Activated CD4-positive, alpha-beta T cell treated with anti-CD3 and anti-CD28 coated beads, Interleukin-2, amount 50 U/mL, for 4 hours (primary cell): ENCODE measurements at regions not wholly inside any gene's neighbourhood (a gene's known extent, or its start where the extent isn't known, plus 50 kb on each side); places are given as distances from the start of the nearest gene placed in this dataset.

ENCODE experiments used
- DNase-seq, 2 experiments: peaks; one replicate each; pipeline ENCODE4 v3.0.0-alpha.2; 2020

DNA sequence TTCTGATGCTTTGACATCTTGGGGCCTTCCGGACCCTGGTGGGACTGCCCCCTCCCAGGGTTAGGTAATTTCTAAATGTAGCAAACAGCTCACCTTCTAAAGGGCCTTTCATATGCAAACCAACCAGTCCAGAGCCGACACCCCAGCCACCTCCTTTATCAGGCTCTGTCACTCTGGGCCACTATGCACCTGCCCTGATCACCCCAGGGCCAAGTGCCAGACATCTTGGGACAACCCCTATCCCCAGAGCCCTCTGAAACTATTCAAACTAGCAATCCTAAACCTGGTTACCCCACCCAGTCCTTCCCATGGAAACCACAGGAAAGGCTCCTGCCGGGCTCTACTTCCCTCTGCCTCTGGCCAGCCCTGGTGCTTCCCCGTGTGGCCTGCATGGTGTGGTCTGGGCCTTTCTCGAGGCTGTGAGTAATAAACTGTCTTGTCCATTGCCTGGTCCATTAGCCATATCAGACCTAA is 91.2 kb upstream of the TNRC6C start:
- no peak for DNase-seq

DNA sequence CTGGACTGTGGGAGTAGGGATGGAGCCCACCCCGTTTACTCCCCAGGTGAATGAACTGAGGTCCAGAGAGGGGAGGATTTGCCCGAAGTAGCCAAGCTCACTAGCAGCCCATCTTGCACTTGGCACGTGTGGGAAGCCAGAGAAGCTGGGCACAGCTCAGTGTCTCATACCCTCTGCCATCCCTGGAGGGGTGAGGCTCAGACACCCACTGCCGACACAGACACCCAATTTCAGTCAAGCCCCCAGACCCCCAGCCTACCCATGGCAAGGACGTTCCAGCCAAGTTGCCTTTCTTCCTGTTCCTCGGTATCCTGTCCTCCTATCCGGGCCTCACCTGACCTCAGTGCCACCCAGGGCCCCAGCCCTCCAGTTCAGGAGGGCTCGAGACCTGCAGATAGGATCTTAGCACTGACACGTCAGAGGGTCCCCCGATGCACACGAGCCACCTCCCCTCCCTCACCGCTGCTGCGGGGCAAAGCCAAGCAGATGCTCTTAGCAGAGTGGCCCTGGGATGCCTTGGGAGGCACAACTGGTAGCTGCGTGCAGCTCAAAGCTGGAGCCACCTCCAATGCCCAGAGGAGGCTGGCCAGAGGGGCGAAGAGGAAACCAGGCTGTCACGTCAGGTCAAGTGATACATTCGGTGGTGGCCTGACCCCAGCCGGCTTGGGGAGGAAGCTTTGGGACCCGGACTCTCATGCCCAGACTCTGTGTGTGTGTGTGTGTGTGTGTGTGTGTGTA is 90.4 kb upstream of the TNRC6C start:
- DNase-seq = no peak

DNA sequence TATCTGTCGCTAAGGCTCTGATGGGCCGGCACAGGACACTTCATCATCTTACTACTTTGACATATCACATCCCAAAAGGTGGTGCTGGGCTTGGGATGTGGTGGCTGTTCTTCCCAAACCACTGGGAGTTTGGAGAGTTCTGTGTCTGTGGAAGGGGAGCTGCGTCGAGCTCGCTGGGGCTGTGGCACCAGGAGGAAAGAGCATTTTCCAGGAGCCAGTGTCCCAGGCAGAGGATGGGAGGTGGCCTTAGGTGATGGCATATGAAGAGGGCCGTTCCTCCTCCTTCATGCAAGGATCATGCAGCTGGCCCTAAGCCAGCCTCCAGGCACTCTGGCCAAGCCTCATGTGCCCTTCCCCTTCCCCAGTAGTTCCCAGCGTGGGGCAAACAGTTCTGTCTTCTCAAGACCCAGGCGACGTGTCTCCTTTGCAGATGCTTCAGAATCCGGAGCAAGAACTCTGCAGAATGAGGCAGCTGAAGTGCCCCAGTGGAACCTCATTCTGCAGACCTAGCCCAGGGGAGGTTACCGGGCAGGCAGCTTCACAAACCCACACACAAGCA is 89.4 kb upstream of the TNRC6C start:
- no peak for DNase-seq

DNA sequence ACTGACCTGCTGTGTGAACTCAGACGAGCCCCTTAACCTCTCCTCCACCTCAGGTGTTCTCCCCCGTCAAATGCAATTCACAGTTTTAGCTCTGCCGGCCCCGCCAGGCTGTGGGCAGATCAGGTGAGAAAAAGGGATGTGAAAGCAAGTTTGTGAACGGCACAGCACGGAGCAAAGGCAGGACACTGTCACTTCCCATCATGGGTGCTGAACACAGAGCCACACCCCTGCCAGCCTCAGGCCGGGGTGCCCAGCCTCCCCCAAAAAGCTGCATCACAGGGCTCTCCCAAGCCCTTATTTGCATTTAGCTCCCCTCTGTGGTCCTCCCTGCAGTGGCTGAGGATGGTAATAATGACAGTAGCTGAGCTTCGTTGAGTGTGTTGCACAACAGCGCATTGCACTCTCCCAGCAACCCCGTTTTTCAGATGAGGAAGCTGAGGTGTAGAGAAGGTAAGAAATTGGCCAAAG is 88.8 kb upstream of the TNRC6C start:
- DNase-seq = no peak

DNA sequence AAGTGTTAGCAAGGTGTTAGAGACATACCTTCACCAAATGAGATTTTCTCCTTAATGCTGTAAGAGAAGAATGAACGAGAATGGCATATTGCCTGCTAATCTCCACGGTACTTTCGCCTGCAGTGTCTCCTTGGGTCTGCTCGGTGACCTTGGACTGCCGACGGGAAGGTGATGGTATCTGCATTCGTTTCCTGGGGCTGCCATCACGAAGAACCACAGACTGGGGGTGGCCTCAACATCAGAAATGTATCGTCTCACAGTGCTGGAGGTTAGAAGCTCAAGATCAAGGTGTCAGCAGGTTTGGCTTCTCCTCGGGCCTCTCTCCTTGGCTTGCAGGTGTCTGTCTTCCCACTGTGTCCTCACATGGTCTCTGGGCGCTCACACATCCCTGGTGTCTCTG is 86.3 kb upstream of the TNRC6C start:
- no peak for DNase-seq

DNA sequence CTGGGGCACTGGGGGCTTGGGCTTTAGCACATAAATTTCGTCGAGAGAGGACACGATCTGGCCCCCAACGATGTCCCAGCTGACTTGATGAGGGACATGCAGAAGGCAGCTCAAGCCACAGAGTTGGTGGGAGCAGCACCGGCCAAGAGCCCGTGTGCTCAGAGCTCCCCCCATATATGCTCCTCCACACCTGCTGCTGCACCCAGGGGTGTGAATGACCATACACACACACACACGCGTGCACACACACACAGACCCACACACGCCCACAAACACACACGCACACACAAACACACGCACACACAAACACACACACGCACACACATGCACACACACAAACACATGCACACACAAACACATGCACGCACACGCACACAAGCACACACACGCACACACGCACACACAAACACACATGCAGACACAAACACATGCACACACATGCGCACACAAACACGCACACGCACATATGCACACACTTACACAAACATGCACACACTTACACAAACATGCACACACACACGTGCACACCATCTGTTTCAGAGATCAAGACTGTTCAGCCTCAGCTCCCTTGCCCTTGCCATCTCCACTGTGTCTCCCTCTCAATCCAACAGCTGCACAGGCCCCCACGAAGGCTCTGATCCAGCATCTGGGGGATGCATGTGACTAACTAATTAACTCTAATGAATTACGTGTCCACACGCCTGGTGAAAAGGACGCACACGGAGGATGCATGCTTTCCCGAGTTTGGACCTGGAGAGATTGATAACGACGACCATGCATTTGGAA is 85.6 kb upstream of the TNRC6C start:
- DNase-seq = no peak

DNA sequence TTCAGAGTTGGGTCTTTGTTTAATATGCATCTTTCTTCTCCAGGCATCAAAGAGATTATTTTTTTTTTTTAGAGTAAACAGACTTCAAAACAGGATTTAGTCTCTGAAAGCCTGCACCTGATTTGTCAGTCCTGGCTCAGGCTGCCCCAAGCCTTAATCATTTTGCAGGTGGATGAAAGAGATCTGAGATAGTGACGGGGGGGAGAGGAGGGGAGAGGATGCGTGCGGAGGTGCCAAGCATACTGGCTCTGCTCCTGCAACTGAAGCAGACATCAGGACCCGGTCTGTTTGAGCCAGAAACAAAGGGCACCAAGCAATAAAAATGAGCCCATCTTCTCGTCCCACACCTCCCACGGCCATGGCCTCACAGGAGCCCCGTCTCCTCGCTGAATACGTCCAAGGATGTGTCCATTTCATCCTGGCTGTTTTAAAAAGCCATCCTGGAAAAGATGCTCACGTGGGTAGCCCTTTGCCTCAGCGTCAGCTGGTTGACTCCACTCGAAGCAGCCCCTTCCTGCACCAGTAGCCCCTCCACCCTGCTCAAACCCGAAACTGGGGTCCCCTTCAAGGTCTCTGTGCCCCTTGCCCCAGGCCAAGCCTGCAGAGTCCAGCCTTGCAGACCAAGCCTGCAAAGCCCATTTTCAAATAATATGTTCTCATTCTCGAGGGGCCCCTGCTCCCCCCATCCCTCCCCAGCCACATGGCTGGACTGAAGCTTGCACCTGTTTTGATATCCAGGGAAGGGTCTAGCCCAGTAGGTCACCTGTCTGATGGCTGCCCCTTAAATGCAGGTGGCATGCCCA is 84.8 kb upstream of the TNRC6C start:
- no peak for DNase-seq

DNA sequence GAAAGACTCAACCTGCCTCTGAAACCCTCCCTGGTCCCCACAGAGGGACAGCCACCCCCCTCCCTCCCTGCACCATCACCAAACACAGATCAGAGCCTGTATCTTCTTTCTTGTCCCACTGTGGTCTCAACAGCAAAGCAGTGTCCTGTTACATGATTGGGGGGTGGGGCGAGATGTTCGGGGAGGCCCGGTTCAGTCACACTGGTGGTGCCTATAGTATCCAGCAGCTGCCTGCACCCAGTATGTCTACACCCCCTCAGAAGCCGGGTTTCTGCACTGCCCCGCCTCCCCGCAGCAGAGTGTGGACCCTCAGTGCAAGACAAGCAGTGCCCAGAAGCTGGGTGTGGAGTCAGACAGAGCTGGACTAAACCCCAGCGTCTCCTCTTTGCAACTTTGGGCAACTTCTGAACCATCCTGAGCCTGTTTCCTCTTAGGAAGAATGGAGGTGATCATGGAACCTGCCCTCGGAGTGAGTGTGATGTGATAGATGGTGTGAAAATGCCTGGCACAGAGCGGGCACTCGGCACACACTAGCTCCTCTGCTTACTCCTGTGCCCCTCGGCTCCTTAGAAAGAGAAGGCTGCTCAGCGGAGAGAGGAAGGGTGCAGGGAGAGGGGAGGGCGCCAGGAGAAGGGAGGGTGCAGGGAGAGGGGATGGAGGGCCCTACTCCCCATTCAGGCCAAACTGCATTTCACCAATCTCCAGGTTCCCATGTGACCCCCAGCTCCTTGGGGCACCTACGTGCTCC is 84.0 kb upstream of the TNRC6C start:
- no peak for DNase-seq

DNA sequence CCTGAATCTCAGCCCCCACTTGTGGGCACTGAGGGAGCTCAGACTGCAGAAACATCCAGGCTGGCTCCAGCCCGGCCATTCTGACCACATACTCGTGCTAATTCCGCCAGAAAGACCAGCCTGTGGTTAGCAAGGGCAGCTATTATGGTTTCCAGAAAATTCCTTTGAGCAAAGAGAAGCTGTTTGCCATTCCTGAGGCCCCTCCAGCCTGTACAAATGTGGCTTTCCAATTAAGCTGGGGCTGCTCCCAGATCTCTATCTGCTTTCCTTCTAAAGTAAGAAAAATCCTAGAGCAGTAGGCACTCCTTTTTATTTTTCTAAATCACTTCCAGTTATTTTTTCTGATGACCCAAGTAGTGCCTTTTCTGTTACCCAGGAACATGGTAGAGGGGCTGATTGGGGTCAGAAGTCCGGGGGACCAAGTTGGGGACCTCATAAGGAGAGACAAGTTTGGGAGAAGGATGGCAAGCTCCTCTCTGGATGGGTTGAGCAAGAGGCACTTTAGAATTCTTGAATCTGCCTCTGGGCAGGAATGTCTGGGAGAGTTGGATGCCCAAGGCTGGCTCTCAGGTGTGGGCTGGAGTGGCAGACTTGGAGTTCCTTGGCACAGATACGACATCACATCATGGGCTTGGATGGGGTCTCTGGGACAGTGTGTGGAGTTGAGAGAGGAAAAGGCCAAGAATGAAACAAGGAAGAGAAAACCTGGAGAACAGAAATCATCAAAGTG is 83.3 kb upstream of the TNRC6C start:
- no peak for DNase-seq

DNA sequence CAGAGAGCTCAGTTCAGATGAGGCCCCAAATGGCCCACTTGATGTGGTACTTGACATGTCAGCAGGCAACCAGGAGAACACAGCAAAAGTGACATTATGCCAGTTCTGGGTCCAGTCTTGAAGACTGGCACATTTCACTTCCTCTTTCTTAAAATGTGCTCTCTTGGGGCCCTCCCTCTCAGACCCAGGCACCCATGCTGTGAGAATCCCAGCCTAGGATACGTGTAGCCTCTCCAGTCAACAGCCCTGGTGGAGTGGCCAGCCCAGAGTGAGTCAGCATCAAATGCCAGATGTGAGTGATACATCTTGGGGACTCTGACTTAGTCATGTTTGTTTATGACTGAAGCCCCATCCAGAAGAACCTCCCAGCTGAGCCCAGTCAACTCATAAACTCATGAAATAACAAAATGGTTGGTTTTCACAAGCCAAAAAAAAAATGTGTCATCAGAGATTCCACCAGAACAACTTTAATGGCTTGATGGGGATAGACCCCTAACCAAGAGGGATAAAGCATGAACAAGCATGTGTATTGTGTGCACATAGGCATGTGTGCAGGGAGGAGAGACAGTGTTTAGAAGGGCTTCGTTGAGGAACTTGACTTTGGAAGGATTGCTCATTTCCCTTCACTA is 82.5 kb upstream of the TNRC6C start:
- DNase-seq = no peak

DNA sequence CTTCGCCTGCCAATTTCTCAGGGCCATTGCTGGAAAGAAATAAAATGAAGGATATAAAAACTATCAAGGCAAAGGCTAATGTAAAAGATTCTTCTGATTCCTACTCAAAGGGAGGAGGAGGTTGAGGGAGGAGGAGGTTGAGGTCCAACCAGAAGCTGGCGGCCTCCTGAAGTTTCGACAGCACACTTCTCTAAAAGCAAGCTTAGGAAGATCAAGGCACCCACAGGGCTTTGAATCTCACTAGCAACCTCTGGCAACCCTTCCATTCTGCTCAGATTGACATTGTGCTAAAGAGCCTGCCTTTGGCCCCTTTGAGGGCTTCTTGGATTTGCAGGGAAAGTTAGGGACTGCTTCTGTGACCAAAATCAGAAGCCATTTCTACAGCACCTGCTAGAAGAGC is 81.5 kb upstream of the TNRC6C start:
- no peak for DNase-seq

DNA sequence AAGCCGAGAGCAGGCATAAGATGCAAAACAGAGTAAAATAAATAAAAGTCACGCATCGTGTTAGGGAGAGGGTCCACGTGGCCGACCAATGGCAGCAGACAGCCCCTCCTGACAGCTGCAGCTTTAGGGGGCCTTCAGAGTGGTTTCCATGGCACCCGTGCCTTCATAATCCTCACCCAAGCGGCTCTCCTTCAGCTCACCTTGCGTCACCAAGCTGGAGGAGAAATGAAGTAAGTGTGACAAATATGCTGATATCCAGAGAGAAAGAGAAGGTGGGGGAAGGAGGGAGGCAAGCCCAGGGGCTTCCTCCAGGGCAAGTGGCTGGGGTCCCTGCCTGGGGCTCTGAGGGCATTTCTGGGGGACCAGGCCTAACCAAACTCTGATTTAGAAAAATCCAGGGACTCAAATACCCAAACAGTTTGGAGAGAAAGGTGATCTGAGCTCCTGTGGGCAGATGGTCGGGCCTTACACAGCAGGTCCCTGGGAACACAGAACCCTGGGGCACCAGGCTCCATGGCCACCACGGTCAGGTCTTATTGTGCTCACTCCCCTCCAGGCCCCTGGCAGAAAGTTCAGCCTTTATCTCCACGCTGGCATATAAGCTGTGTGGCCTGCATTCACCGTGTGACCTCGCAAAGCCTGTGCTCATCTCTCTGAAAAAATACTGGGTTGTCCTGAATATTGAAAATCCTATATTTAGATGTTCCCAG is 80.7 kb upstream of the TNRC6C start:
- no peak for DNase-seq

DNA sequence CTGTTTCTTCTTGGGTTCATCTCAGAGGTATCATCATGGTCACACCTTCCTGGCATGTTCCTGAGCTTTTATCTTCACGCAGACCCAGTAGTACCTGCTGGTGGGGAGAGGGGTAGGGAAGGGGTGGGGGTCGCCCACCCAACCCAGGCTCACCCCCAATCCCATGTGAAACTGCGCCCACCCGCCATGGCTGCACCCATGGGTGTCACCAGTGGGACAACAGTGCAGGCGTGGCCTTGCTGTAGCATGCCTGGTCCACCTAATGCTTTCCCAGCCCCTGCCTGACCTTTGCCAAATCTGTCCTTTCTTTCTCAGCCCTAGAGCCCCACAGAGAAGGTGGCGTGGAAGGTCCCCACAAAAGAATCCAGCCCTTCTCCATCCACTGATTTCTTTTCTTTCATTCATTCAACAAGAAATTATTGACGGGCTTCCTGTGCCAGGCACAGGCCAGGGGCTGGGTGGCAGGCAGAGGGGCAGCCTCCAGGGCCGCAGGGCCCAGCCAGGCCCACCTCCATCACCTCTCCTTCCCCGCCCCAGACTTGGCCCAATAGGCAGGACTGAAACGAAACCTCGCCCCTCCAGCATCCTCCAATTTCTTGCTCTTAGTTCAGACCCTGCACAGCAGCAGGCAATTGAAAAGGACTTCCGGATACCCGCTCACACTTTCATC is 79.1 kb upstream of the TNRC6C start:
- no peak for DNase-seq

DNA sequence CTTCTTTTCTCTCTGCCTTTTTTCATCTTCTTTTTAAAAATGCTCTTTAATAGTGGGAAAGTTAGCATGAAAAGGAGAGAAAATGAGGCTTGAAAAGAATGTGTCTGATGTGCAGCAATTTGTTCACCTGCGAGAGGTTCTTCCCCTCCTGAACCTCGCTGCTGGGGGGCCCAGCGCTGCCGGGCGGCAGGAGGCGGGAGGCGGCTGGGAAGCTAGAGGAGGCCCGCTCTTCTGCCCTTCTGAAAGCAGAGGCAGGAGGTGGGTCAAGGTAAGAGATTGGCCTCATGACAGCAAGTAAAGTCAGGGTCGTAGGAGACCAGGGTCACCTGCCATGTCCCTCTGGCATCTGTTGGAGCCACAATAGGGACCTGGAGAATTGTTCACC is 78.6 kb upstream of the TNRC6C start:
- DNase-seq = no peak

DNA sequence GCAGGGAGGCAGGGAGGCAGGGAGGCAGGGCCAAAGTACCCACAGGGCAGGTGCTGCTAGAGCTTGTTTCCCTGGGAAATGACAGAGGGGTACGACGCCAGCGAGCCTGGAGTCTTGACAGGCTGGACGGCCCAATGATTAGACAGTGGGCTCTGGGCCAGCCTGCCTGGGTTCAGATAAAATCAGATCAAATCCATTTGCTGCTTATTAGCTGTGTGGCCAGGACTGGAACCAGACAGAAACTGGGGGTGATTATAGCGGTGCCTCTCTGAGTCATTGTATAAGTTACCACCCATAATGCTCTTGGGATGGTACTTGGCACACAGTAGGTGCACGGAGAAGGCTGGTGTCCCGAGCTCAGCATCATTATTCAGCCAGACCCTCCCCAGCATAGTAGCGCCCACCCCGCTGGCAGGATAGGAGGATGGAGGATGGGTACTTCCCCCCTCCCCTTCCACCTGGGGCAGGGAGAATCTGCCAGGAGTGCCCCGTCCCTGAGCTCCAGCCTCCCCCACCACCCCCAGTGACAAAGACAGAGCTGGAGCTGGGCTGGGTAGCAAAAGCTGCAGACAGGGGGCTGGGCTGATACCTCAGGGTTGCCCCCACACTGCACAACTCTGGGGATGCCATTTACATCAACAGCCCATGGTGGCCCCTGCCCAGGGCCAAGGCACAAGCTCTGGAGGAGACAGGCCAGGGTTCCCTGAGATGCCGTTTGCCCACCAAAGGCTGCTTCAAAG is 77.6 kb upstream of the TNRC6C start:
- no peak for DNase-seq

DNA sequence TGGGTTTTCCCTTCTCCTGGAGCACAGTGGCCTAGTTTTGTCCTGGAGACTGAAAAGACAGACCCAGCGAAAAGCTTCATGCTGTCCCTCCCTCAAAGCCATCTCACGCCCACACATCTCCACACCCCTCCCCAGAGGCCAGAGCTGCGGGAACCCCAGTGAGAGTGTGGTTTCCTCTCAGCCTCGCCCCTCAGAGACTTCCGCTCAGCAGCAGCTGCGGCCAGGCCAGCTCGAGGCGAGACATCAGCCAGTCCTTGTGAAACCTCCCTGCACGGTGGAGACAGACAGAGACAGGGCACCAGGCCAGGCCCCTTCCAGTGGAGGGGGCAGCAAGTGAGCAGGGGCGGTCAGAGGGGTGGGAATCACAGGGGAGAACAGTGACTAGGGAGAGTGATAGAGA is 77.0 kb upstream of the TNRC6C start:
- DNase-seq = peak; percentile 31 to 39

DNA sequence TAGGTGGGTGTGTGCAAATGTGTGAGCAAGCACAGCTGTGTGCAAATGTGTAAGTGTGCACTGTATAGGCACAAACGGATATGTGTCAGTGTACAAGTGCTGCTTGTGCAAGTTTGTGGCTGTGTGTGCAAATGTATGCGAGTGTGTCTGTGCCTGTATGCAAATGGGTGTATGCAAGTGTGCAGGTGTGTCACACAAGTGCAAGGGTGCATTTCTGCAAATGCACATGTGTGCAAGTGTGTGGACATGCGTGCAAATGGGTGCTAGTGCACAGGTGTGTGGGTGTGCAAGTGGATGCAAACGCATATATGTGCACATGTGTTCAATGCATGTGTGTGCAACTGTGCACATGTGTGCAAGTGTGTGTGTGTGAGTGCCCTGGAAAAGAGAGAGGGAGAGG is 76.5 kb upstream of the TNRC6C start:
- DNase-seq = no peak

DNA sequence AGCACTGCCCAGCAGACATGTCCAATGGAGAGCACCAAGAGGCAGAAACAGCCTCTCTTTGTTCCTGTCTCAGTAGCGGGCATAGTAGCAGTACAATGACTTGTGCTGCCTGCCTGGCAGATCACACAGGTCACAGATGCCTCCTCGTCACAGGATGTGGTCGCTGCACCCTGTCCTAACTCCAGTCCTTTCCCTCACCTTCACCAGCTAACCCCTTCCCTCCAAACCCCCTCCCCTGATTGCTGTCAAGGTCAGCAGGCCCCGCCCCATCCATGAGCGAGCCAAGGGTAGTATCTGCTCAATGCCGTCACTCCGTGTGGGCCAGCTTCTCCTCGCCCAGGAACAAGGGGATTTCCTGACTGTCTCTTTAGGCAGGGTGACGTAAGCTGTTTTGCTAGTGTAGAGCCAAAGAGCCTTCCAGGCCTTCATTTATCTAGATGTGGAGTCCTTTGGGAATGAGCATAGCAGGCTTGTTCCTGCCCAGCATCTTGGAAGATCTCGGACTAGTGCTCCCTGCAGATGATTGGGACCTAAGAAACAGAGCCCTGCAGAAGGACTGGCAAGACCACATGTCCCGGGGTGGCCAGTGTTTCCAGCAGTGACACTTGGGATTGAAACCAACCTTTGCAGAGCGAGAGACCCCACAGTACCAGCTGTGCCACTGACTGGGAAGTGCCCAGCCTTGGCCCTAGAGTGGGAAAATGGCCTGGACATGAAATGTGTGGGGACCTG is 75.9 kb upstream of the TNRC6C start:
- peak; percentile 53 to 61 for DNase-seq
